ENCODE measurements at regions not wholly inside any gene's neighbourhood (a gene's known extent, or its start where the extent isn't known, plus 50 kb on each side); places are given as distances from the start of the nearest gene placed in this dataset.

DNA sequence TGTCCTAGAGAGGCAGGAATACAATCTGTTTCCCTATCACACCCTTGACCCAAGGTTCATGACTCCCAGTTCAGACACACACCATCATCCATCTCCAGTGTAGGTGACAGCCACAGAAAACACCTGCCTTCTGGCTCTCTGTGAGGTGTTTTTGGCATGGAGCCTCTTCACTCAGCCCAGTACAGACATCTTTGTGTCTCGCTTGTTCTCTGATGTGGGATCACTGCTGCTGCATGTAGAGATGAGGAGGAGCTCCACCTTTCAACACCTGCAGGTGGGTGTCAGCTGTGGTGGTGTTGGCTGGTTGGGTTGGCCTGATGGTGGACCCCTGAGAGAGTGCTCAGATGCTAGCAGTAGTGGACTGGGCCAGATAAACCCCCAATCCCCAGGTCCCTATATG, 916.7 kb upstream of the B3GALT2 start:
- Mint-ChIP-seq H3K9me3 (peaks cover 2% of the 10 kb centered on the region), H3K36me3 (ENCODE audit: low read depth) (no peaks in the 10 kb centered on the region), H3K27ac (no peak overlapping the region), H3K4me3 (no peak overlapping the region), H3K4me1 (ENCODE audit: low read depth) (peaks cover 3% of the 10 kb centered on the region), H3K27me3 (ENCODE audit: low read depth) (no peaks in the 10 kb centered on the region)
- intact Hi-C loops (cut with micrococcal nuclease) = no loop called here
- CTCF ChIA-PET = interaction anchor here (0.6 to 0.9 kb wide), 3 partner anchors 173 to 969 kb away, joined by 3 read pairs; no protein-coding TSS in a partner anchor
- no peak for DNase-seq

DNA sequence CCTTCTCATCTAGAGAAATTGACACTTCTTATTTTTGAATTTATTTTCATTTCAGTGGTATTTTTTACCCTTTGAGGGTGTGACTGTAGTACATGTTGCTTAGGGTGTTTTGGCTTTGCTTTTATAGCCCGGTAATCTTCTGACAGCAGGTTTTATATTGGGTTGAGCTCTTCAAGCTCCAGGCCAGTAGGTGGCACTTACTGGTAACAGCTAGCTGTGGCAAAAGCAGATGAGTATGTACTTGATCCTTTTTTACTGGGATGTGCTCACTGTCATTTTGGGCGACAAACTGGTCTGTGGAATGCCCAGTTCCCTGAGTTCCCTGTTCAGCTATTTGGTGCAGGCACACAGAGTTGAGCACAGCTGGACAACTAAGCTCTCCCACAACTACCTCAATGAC, 916.2 kb upstream of the B3GALT2 start:
- peak; percentile 24 for DNase-seq
- intact Hi-C loops (cut with micrococcal nuclease) = loop anchor here (1.0 kb wide), 1 partner anchor 194 kb away; no protein-coding TSS in a partner anchor
- H3K4me1 Mint-ChIP-seq (ENCODE audit: low read depth) = peaks cover 3% of the 10 kb centered on the region
- no peak overlapping the region for H3K4me3 Mint-ChIP-seq
- CTCF ChIA-PET = interaction anchor here (0.6 to 0.9 kb wide), 3 partner anchors 173 to 968 kb away, joined by 3 read pairs; no protein-coding TSS in a partner anchor
- H3K27ac Mint-ChIP-seq = no peak overlapping the region
- no peaks in the 10 kb centered on the region for H3K36me3 Mint-ChIP-seq (ENCODE audit: low read depth)
- H3K27me3 Mint-ChIP-seq (ENCODE audit: low read depth) = no peaks in the 10 kb centered on the region
- peaks cover 2% of the 10 kb centered on the region for H3K9me3 Mint-ChIP-seq

DNA sequence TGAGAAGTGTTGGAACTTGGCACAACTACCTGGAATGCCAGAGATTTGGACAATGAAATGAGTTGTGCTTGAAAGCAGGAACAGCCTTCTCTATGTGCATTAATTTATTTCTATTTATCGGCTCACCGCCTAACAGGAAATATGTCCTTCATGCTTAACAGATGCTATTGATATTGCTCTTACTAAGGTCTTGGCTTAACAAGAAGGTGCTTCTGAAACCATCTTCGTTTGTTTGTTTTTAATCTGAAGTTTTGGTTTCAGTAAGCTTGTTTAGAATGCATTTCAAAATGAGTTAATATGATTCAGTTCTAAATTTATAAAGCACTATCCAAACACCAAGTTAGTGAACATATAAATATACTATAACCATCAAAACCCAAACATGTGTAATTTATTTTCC, 898.3 kb upstream of the B3GALT2 start:
- H3K36me3 Mint-ChIP-seq (ENCODE audit: low read depth) = no peaks in the 10 kb centered on the region
- CTCF ChIA-PET = no interaction called here
- no peak for DNase-seq
- intact Hi-C loops (cut with micrococcal nuclease) = no loop called here
- no peaks in the 10 kb centered on the region for H3K4me1 Mint-ChIP-seq (ENCODE audit: low read depth)
- no peaks in the 10 kb centered on the region for H3K9me3 Mint-ChIP-seq
- no peak overlapping the region for H3K4me3 Mint-ChIP-seq
- H3K27ac Mint-ChIP-seq = no peak overlapping the region
- H3K27me3 Mint-ChIP-seq (ENCODE audit: low read depth) = no peaks in the 10 kb centered on the region

DNA sequence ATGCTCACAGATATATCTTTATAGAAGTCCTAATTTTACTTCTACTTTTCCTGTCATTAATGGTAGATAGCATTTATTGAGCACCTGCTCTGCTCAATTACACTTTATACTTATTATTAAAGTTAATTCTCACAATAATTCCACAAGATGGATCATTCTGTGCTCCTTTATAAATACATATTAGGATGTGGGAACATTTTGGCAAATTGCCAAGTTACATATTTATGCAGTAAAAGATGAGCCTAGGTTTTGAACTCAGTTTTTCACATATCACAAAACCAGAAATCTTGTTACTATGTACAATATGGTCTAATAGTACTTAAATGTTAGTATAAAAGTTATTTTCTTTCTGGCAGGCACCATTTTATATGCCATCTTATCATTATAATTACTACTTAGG, 895.0 kb upstream of the B3GALT2 start:
- DNase-seq = no peak
- Mint-ChIP-seq H3K36me3 (ENCODE audit: low read depth) (peaks cover 2% of the 10 kb centered on the region), H3K4me1 (ENCODE audit: low read depth) (no peaks in the 10 kb centered on the region), H3K9me3 (peaks cover 6% of the 10 kb centered on the region), H3K27ac (no peak overlapping the region), H3K27me3 (ENCODE audit: low read depth) (no peaks in the 10 kb centered on the region), H3K4me3 (no peak overlapping the region)
- intact Hi-C loops (cut with micrococcal nuclease) = no loop called here
- CTCF ChIA-PET = no interaction called here

DNA sequence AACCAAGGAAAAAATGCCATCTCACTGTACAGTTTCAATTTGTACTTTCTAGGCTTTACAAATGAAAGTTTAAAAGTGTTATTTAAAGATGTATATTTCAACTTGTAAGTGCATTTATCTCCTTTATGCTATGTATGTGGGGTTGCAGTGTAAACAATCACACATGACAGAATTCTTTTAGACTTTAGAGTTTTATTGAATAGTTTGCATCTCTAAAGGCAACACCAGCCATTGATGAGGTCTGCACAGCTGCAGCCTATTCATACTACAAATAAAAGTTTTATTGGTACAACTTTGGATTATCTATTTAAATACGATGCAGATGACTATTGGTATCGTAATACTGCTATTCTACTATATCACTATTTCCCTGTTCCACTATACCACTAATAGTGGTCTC, 894.4 kb upstream of the B3GALT2 start:
- Mint-ChIP-seq H3K27me3 (ENCODE audit: low read depth) (no peaks in the 10 kb centered on the region), H3K4me1 (ENCODE audit: low read depth) (no peaks in the 10 kb centered on the region)

DNA sequence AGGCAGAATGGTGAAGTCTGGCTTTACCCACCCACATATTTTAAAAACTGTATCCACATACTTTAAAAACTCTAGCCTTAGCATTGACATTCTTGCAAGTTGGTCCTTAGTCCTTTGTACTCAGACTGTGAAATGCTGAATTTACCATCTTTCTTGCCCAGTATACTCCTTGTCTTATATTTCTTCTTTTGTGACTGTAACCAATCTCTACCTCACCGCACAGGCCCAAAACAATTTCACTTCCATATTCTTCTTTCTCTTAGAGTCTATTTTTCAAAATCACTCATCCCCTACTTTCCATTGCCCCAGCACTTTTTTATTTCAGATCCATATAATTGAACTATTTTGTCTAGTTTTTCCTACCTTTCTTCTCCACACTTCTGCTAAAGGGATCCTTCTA, 892.4 kb upstream of the B3GALT2 start:
- CTCF ChIA-PET = no interaction called here
- no peaks in the 10 kb centered on the region for H3K27me3 Mint-ChIP-seq (ENCODE audit: low read depth)

More for the DNA sequence above, 894.4 kb upstream of the B3GALT2 start:
- H3K36me3 Mint-ChIP-seq (ENCODE audit: low read depth) = peaks cover 2% of the 10 kb centered on the region
- CTCF ChIA-PET = no interaction called here
- no peak overlapping the region for H3K4me3 Mint-ChIP-seq
- peaks cover 6% of the 10 kb centered on the region for H3K9me3 Mint-ChIP-seq
- intact Hi-C loops (cut with micrococcal nuclease) = no loop called here
- no peak overlapping the region for H3K27ac Mint-ChIP-seq
- DNase-seq = no peak

DNA sequence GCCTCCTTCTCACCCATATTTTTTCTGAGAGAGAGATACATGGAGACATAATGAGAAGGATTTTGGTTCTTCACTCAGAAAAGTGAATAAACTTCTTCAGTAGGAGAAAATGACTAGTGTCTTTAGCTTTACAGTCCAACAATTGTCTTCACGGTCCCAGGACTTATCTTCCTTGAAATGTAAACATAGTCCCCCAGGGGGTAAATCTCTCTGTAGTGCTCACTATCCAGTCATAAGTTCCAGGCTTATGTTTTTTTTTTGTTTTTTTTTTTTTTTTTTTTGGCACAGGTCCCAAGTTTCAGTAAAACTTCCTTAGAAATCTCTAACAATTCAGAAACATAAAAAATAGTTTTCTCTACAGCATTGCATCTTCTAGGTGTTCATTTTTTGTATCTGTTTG, 890.2 kb upstream of the B3GALT2 start:
- no peaks in the 10 kb centered on the region for H3K27me3 Mint-ChIP-seq (ENCODE audit: low read depth)
- no peak overlapping the region for H3K27ac Mint-ChIP-seq
- intact Hi-C loops (cut with micrococcal nuclease) = no loop called here
- DNase-seq = no peak
- peaks cover 6% of the 10 kb centered on the region for H3K9me3 Mint-ChIP-seq
- CTCF ChIA-PET = no interaction called here
- no peaks in the 10 kb centered on the region for H3K4me1 Mint-ChIP-seq (ENCODE audit: low read depth)
- H3K36me3 Mint-ChIP-seq (ENCODE audit: low read depth) = peaks cover 2% of the 10 kb centered on the region
- no peak overlapping the region for H3K4me3 Mint-ChIP-seq

More for the DNA sequence above, 892.4 kb upstream of the B3GALT2 start:
- peaks cover 6% of the 10 kb centered on the region for H3K9me3 Mint-ChIP-seq
- intact Hi-C loops (cut with micrococcal nuclease) = no loop called here
- no peak overlapping the region for H3K27ac Mint-ChIP-seq
- H3K4me1 Mint-ChIP-seq (ENCODE audit: low read depth) = no peaks in the 10 kb centered on the region
- H3K36me3 Mint-ChIP-seq (ENCODE audit: low read depth) = peaks cover 2% of the 10 kb centered on the region
- no peak for DNase-seq
- no peak overlapping the region for H3K4me3 Mint-ChIP-seq

DNA sequence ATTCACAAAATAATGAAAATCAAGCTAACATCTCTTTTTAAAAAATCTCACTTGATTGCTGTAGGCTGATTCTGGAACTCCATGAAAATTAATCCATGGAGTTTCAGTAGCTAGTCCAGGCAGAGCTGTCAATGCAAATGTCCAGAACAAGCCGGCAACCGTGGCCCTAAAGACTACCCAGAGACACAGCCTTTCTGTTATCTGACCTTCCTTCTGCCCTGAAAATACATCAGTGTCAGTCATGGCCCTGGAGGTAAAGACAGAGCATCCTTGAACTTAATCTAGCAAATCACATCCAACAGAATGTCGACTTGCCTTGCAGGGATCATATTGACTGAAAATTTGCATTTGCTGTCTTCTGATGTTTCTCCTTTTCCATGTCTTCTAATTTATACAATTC, 887.4 kb upstream of the B3GALT2 start:
- Mint-ChIP-seq H3K4me1 (ENCODE audit: low read depth) (no peaks in the 10 kb centered on the region), H3K27ac (no peak overlapping the region), H3K27me3 (ENCODE audit: low read depth) (no peaks in the 10 kb centered on the region)

DNA sequence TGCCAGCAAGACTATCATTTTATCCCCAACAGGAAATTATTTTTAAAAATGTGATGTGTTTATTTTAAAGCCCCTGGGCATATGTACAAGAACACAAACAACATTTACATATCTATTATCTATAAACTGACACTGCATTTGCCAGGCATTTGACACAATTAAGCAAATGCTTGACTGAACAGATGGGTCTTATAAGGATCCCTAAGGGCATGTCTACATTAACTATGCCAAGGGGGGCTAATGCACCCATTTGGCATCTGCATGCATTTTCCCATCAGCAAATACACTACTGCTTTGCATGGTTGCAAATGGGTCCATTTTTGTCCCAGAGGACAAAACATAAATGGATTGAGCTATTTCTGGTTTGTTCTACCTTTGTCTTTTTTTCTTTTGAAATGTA, 884.8 kb upstream of the B3GALT2 start:
- H3K27ac Mint-ChIP-seq = no peak overlapping the region
- H3K27me3 Mint-ChIP-seq (ENCODE audit: low read depth) = no peaks in the 10 kb centered on the region
- H3K9me3 Mint-ChIP-seq = no peaks in the 10 kb centered on the region
- DNase-seq = no peak
- intact Hi-C loops (cut with micrococcal nuclease) = no loop called here
- H3K36me3 Mint-ChIP-seq (ENCODE audit: low read depth) = no peaks in the 10 kb centered on the region
- no peaks in the 10 kb centered on the region for H3K4me1 Mint-ChIP-seq (ENCODE audit: low read depth)
- H3K4me3 Mint-ChIP-seq = no peak overlapping the region
- CTCF ChIA-PET = no interaction called here

More for the DNA sequence above, 887.4 kb upstream of the B3GALT2 start:
- CTCF ChIA-PET = no interaction called here
- Mint-ChIP-seq H3K36me3 (ENCODE audit: low read depth) (peaks cover 2% of the 10 kb centered on the region), H3K9me3 (peaks cover 6% of the 10 kb centered on the region), H3K4me3 (no peak overlapping the region)
- intact Hi-C loops (cut with micrococcal nuclease) = no loop called here
- no peak for DNase-seq

DNA sequence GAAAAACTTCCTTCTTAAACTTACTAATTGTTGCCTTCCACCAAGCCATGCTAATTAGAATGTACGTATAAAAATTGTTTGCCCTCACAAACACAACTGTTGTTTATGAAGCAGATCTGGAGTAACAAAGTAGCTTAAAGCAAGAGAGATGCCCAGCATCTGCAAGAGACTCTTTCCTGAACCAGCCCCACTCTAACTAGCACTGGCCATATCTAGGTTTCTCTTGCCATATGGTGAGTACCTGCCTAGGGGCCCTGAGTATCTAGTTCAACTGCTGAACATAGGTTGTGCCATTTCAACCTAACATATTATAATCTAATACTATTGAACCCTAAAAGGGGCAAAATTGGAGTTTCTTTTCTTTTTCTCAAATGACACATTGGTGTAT, 883.4 kb upstream of the B3GALT2 start:
- no peak overlapping the region for H3K4me3 Mint-ChIP-seq
- no peaks in the 10 kb centered on the region for H3K9me3 Mint-ChIP-seq
- no peaks in the 10 kb centered on the region for H3K27me3 Mint-ChIP-seq (ENCODE audit: low read depth)
- no peaks in the 10 kb centered on the region for H3K36me3 Mint-ChIP-seq (ENCODE audit: low read depth)
- H3K4me1 Mint-ChIP-seq (ENCODE audit: low read depth) = no peaks in the 10 kb centered on the region
- CTCF ChIA-PET = no interaction called here
- intact Hi-C loops (cut with micrococcal nuclease) = no loop called here
- no peak overlapping the region for H3K27ac Mint-ChIP-seq
- no peak for DNase-seq

DNA sequence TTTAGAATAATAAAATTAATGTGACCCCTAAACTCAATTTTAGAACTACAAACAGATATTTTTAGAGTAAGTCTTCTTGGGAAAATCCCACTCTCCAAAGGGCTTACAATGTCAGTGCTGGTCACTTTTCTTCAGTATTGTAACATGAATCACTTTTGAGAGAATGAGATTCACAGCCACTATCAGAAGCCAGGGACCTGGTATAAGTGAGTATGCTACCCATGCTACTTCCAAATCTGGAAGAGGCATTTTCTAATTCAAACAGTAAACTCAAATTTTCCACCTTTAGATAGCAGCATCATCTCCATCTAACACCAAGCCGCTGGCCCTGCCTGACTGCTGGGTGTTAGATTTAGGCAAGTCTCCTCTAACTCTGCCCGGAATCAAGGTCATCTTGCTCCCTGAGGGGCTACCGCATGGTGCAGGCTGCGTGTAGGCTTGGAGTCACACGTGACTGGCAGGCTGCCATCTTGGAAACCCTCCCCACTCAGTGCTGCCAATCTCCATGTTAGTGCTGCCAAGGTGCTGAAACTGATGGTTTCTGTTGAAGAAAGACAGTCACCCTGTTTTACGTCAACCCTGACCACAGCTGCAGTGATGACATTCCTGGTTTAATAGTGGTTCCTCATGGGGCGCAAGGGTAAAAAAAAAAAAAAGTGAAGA, 882.9 kb upstream of the B3GALT2 start:
- CTCF ChIA-PET = interaction anchor here (1.0 kb wide), 1 partner anchor 237 kb away, joined by 5 read pairs; no protein-coding TSS in a partner anchor
- Mint-ChIP-seq H3K36me3 (ENCODE audit: low read depth) (no peaks in the 10 kb centered on the region), H3K9me3 (peaks cover 2% of the 10 kb centered on the region), H3K4me3 (no peak overlapping the region), H3K4me1 (ENCODE audit: low read depth) (no peaks in the 10 kb centered on the region), H3K27ac (no peak overlapping the region), H3K27me3 (ENCODE audit: low read depth) (no peaks in the 10 kb centered on the region)
- intact Hi-C loops (cut with micrococcal nuclease) = no loop called here
- DNase-seq = no peak

DNA sequence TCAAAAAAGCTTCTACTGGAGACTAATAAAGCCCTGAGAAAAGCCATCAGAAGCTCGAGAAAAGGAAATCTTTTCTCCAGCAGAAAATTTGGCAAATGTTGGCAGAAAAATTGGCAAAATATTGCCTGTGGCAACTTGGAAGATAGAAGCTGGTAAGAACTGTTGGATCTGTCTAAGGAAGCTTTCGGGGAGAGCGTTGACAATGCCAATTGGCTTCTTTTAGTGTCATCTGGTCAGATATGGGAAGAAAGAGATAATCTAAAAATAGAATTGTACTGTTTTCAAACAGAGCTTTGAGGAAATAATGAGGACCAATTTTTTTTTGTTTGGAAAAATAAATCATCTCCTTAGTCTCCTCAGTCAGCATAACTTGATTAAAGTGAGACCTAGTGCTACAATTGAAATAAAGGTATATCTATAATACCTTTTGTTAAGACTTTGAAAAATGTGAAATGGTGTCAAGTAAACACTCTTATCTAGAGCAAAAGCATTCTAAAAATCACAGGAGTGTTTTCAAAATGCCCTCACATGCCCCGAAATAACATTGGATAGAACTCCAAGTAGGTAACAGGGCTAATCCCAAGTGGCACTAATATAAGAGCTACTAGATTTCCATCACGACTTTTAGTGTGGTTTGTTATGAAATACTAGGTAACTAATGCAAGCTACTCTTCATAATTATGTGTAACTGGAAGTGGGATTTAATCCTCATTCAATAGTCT, 882.2 kb upstream of the B3GALT2 start:
- Mint-ChIP-seq H3K27ac (no peak overlapping the region), H3K4me1 (ENCODE audit: low read depth) (no peaks in the 10 kb centered on the region), H3K36me3 (ENCODE audit: low read depth) (no peaks in the 10 kb centered on the region), H3K9me3 (peaks cover 2% of the 10 kb centered on the region), H3K4me3 (no peak overlapping the region), H3K27me3 (ENCODE audit: low read depth) (no peaks in the 10 kb centered on the region)
- CTCF ChIA-PET = interaction anchor here (1.0 kb wide), 1 partner anchor 236 kb away, joined by 5 read pairs; no protein-coding TSS in a partner anchor
- intact Hi-C loops (cut with micrococcal nuclease) = no loop called here
- no peak for DNase-seq

DNA sequence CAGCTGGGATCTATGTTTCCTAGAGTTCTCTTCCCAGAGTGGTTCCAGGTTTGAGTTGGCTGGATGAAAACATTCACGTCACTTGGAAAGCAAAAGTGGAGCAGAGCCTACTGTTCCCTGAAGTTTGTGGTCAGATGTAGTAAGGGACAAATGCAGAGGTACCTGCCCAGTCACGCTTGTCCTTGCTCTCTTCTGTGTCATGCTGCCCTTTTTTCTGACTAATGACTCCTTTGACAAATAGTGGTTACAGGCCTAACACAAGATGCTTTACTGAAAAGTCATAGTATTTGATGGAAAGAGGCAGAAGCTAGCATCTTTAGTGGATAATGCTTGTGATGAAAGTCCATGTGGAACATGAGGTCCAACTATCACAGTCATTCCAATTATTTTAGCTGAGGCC, 881.4 kb upstream of the B3GALT2 start:
- Mint-ChIP-seq H3K9me3 (peaks cover 2% of the 10 kb centered on the region), H3K4me3 (no peak overlapping the region), H3K4me1 (ENCODE audit: low read depth) (no peaks in the 10 kb centered on the region), H3K27me3 (ENCODE audit: low read depth) (no peaks in the 10 kb centered on the region), H3K27ac (no peak overlapping the region), H3K36me3 (ENCODE audit: low read depth) (no peaks in the 10 kb centered on the region)
- CTCF ChIA-PET = no interaction called here
- DNase-seq = no peak
- intact Hi-C loops (cut with micrococcal nuclease) = no loop called here
